NCI-H146 treated with DMSO at 0.1 percent for 48 hours (cell line): ENCODE measurements at regions not wholly inside any gene's neighbourhood (a gene's known extent, or its start where the extent isn't known, plus 50 kb on each side); places are given as distances from the start of the nearest gene placed in this dataset.

Experiments
- DNase-seq: peaks from one replicate; lab custom pipeline; 2025; ENCODE audit not compliant: unreplicated experiment; lab: John Stamatoyannopoulos, UW

- no peak for DNase-seq
These were observed 217.1 kb upstream of the ZMIZ1 start for GRCh38 chr10:78851647-78852046.

- DNase-seq = no peak
These were observed 216.1 kb upstream of the ZMIZ1 start for GRCh38 chr10:78852466-78853240.

GRCh38 chr10:78853864-78854263, 214.9 kb upstream of the ZMIZ1 start:
- DNase-seq = no peak

GRCh38 chr10:78856421-78856820, 212.3 kb upstream of the ZMIZ1 start:
- DNase-seq = no peak

GRCh38 chr10:78857193-78857592, 211.6 kb upstream of the ZMIZ1 start:
- DNase-seq = no peak

GRCh38 chr10:78859266-78859665, 209.5 kb upstream of the ZMIZ1 start:
- no peak for DNase-seq

- no peak for DNase-seq
These were observed 209.0 kb upstream of the ZMIZ1 start for GRCh38 chr10:78859769-78860168.

GRCh38 chr10:78860260-78860914, 208.4 kb upstream of the ZMIZ1 start:
- no peak for DNase-seq

- DNase-seq = no peak
These were observed 207.0 kb upstream of the ZMIZ1 start for GRCh38 chr10:78861529-78862327.

- no peak for DNase-seq
These were observed 206.5 kb upstream of the ZMIZ1 start for GRCh38 chr10:78862328-78862640.

- no peak for DNase-seq
These were observed 205.4 kb upstream of the ZMIZ1 start for GRCh38 chr10:78863140-78863905.

GRCh38 chr10:78863906-78864239, 204.9 kb upstream of the ZMIZ1 start:
- no peak for DNase-seq

- no peak for DNase-seq
These were observed 203.8 kb upstream of the ZMIZ1 start for GRCh38 chr10:78864761-78865537.

- no peak for DNase-seq
These were observed 203.3 kb upstream of the ZMIZ1 start for GRCh38 chr10:78865538-78865875.

- DNase-seq = no peak
These were observed 202.6 kb upstream of the ZMIZ1 start for GRCh38 chr10:78865931-78866717.

- DNase-seq = no peak
These were observed 201.8 kb upstream of the ZMIZ1 start for GRCh38 chr10:78866731-78867554.

- DNase-seq = no peak
These were observed 201.2 kb upstream of the ZMIZ1 start for GRCh38 chr10:78867555-78867939.

- no peak for DNase-seq
These were observed 200.7 kb upstream of the ZMIZ1 start for GRCh38 chr10:78868048-78868447.

- no peak for DNase-seq
These were observed 200.3 kb upstream of the ZMIZ1 start for GRCh38 chr10:78868456-78868855.
